Esophagus squamous epithelium (tissue), 5 donors: ENCODE measurements at regions not wholly inside any gene's neighbourhood (a gene's known extent, or its start where the extent isn't known, plus 50 kb on each side); places are given as distances from the start of the nearest gene placed in this dataset.

Source experiments
- DNase-seq: peaks from one replicate; lab custom pipeline; 2025; lab: John Stamatoyannopoulos, UW
- H3K27ac ChIP-seq, 4 donors: fragments of 200-600 bp; sonication (generic); one replicate each; pipeline ENCODE4 v1.5.1; 2016 to 2019; ENCODE audit warnings: mild to moderate bottlenecking in 1 of 4
- H3K27me3 ChIP-seq, 4 donors: fragments of 200-600 bp; sonication (generic); 1 replicate in 3 of 4; 2 replicates in 1 of 4; pipeline versions ENCODE4 v1.5.1 to v1.6.0; 2017 to 2021; ENCODE audit warnings: antibody characterized with exemption in 1 of 4
- H3K36me3 ChIP-seq, 3 donors: fragments of 200-600 bp; sonication (generic); one replicate each; pipeline ENCODE4 v1.5.1; 2016 to 2019
- H3K4me1 ChIP-seq, 3 donors: fragments of 200-600 bp; sonication (generic); one replicate each; pipeline ENCODE4 v1.5.1; 2017 to 2019
- H3K4me3 ChIP-seq, 4 donors: fragments of 200-600 bp; sonication (generic); 1 replicate in 3 of 4; 2 replicates in 1 of 4; pipeline ENCODE4 v1.5.1; 2016 to 2019; ENCODE audit warnings: mild to moderate bottlenecking in 2 of 4, moderate library complexity in 1 of 4
- H3K9me3 ChIP-seq, 3 donors: fragments of 200-600 bp; sonication (generic); one replicate each; pipeline ENCODE4 v1.5.1; 2016 to 2019
- CTCF ChIP-seq, 6 experiments: fragments of 450-650 bp in 4 of 6; fragments of 200-600 bp in 2 of 6; sonication (generic) in 2 of 6; IDR thresholded peaks; one replicate each; pipeline ENCODE4 v1.5.1; 2016 to 2019; ENCODE audit warnings: antibody characterized with exemption in 6 of 6, mild to moderate bottlenecking in 4 of 6, moderate library complexity in 4 of 6
- POLR2A ChIP-seq, 4 donors: fragments of 450-650 bp; IDR thresholded peaks; one replicate each; pipeline ENCODE4 v1.6.1; 2017; ENCODE audit warnings: antibody characterized with exemption in 4 of 4, mild to moderate bottlenecking in 4 of 4, moderate library complexity in 3 of 4
- WGBS, 2 donors: methylation state at CpG; one replicate each; pipeline ENCODE4 v1.1.5; 2018; 5-methylcytosine and 5-hydroxymethylcytosine counted together
- intact Hi-C: fragments of 100-400 bp; cut with DNase I; formaldehyde crosslinking; loops from one replicate; pipeline ENCODE4 v1.15.0; 2022
- donor health status: DM: yes; HTN: yes; CAD: no.

DNA sequence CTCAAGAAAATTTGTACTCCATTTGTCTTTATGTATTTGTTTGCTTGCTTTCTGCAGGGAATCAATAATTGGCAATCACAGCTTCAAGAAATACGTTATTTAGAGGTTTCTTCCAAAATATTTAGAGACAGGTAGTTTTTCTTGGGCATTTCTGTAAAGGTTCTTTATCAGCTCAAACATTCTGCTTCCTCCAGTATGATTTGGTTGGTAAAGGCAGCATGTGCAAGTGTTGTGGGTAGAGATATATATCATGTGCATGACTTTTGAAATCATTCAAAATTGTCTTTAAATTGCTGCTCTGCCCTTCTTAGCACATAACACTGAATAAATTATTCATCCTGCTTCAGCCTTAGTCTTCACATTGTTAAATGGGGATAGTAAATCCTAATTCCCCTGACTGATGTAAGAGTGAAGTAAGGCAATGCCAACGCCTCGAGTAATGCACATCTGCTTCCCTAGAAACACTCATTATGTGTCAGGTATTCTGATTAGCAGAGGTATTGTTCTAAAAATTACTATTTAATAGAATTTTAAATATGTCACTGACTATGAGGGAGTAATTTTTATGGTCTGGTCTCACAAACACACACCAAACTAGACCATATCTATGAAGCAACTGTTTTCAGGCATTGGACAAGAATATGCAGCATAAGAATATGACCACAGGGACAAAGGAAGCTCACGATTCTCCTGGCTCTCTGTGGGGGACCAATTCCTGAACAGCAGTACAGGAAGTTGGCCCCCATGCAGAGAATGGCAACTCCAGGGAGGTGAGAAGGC is 77.3 kb upstream of the AKR1E2 start:
- WGBS, 2 donors = 59 to 64% methylated on average over 4 of the region's 4 CpGs
- no peak overlapping the region for H3K4me3 ChIP-seq
- intact Hi-C loops = no loop called here

DNA sequence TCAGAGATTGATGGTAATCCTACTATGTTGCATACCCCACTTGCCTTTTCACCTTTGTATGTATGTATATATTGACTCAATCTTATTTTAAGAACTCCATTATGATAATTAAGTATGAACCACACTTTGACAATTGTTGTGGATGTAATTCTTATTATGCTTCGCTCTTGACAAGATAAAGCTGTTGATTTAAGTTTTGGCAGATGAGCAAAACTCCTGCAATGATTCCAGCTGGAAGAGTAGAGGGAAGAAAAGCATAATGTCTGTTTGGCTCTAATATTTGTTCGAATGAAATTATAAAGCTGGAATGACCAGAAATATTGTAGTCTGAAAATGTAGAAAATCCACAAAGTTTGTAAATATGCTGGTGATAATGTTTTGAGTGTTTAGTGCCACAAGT is 83.8 kb upstream of the AKR1E2 start:
- WGBS, 2 donors = 60 to 63% methylated on average over 2 of the region's 2 CpGs

More for the DNA sequence above, 77.3 kb upstream of the AKR1E2 start:
- peaks cover 0 to 11% (median 0%) of the 10 kb centered on the region in 3 donors for H3K4me1 ChIP-seq
- no peaks in the 10 kb centered on the region for H3K9me3 ChIP-seq
- no peak for TF ChIP-seq POLR2A (IDR thresholded peaks at IDR 0.05)
- TF ChIP-seq CTCF (IDR thresholded peaks at IDR 0.05) = no peak
- DNase-seq = no peak
- no peaks in the 10 kb centered on the region for H3K27me3 ChIP-seq
- H3K36me3 ChIP-seq = no peaks in the 10 kb centered on the region
- no peak overlapping the region for H3K27ac ChIP-seq

DNA sequence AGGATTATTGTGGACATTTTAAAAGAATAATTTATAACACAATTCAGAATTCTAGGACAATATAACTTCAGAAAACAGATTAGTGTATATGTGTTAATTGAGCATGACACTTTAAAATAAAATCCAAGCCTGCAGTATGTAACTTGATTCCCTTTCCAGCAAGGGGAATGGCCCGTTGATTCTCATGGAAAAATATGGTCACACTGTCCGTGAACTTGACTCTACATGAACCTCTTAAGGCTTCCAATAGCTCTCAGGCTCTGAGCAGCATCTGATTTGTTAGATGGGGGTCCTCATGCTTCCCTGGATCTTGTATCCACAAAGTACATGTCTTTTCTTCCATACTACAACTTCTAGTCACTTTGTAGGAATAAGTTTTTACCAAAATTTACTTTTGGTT is 85.5 kb upstream of the AKR1E2 start:
- 25 to 39% methylated on average over 2 of the region's 2 CpGs for WGBS, 2 donors
- no peak for DNase-seq
- no peaks in the 10 kb centered on the region for H3K9me3 ChIP-seq
- H3K27ac ChIP-seq = no peak overlapping the region
- no peak overlapping the region for H3K4me3 ChIP-seq
- intact Hi-C loops = no loop called here
- H3K4me1 ChIP-seq = peaks cover 0 to 28% (median 5%) of the 10 kb centered on the region in 3 donors
- H3K36me3 ChIP-seq = no peaks in the 10 kb centered on the region
- H3K27me3 ChIP-seq = no peaks in the 10 kb centered on the region
- TF ChIP-seq POLR2A (IDR thresholded peaks at IDR 0.05) = no peak
- no peak for TF ChIP-seq CTCF (IDR thresholded peaks at IDR 0.05)

More for the DNA sequence above, 83.8 kb upstream of the AKR1E2 start:
- DNase-seq = no peak
- Histone ChIP-seq H3K36me3 (no peaks in the 10 kb centered on the region), H3K4me3 (no peak overlapping the region), H3K27me3 (no peaks in the 10 kb centered on the region), H3K27ac (no peak overlapping the region), H3K9me3 (no peaks in the 10 kb centered on the region), H3K4me1 (peaks cover 0 to 14% (median 5%) of the 10 kb centered on the region in 3 donors)
- TF ChIP-seq CTCF (IDR thresholded peaks at IDR 0.05) = no peak
- no peak for TF ChIP-seq POLR2A (IDR thresholded peaks at IDR 0.05)
- intact Hi-C loops = no loop called here

DNA sequence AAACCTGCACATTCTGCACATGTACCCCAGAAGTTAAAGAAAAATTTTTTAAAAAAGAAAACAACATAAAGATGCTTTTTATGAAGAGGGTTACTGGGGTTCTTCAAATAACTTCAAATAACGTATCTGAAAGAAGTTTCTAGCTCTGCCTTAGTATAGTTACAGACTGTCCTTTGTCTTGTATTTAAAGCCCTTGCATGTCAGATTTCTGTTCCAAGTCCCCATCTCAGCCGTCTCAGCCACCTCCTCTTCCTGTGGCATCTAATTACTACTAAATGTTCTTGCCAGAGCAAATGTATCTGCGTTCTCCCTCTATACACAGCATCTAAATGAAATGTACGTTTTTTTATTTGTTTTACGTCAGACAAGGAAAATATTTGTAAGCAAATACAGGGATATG is 89.4 kb upstream of the AKR1E2 start:
- Histone ChIP-seq H3K27ac (no peak overlapping the region), H3K4me1 (peaks cover 0 to 53% (median 16%) of the 10 kb centered on the region in 3 donors), H3K9me3 (no peaks in the 10 kb centered on the region), H3K4me3 (no peak overlapping the region), H3K27me3 (no peaks in the 10 kb centered on the region), H3K36me3 (no peaks in the 10 kb centered on the region)
- DNase-seq = no peak
- intact Hi-C loops = no loop called here
- no peak for TF ChIP-seq CTCF (IDR thresholded peaks at IDR 0.05)
- TF ChIP-seq POLR2A (IDR thresholded peaks at IDR 0.05) = no peak
- 58 to 75% methylated on average over 5 of the region's 5 CpGs for WGBS, 2 donors

GRCh38 chr10:4736183-4736582 is 89.8 kb upstream of the AKR1E2 start:
- WGBS, 2 donors = 76 to 83% methylated on average over 7 of the region's 7 CpGs
- Histone ChIP-seq H3K27me3 (no peaks in the 10 kb centered on the region), H3K9me3 (no peaks in the 10 kb centered on the region), H3K27ac (no peak overlapping the region), H3K36me3 (no peaks in the 10 kb centered on the region), H3K4me3 (no peak overlapping the region), H3K4me1 (peaks cover 0 to 53% (median 16%) of the 10 kb centered on the region in 3 donors)
- no peak for DNase-seq
- no peak for TF ChIP-seq POLR2A (IDR thresholded peaks at IDR 0.05)
- no peak for TF ChIP-seq CTCF (IDR thresholded peaks at IDR 0.05)
- intact Hi-C loops = no loop called here
